B cell (primary cell): ENCODE measurements at regions not wholly inside any gene's neighbourhood (a gene's known extent, or its start where the extent isn't known, plus 50 kb on each side); places are given as distances from the start of the nearest gene placed in this dataset.

Experiments
- ATAC-seq: fragments of 200-7000 bp; cut with Tn5 transposase; one replicate; pipeline ENCODE4 v1.10.0; 2021; ENCODE audit warnings: low read depth, mild to moderate bottlenecking, moderate number of reproducible peaks, moderate library complexity
- CTCF ChIA-PET: fragments of 350-600 bp; sonication (Branson Sonifier 250); formaldehyde crosslinking; loops from one replicate; lab custom pipeline; 2021; ENCODE audit warnings: antibody characterized with exemption, inconsistent platforms; lab: Charles Lee
- POLR2A ChIA-PET: fragments of 350-600 bp; sonication (Branson Sonifier 250); formaldehyde crosslinking; loops from one replicate; lab custom pipeline; 2021; ENCODE audit warnings: antibody characterized with exemption; lab: Charles Lee
- DNase-seq: peaks from one replicate; pipeline ENCODE4 v3.0.0; 2013
- H2AFZ ChIP-seq: 2 replicates; pipeline ENCODE4 v1.6.1; 2012; ENCODE audit warnings: mild to moderate bottlenecking, low read depth, low read length; ENCODE audit not compliant: insufficient read depth, poor library complexity, severe bottlenecking
- H3K27ac ChIP-seq, 2 donors: 1 replicate in 1 of 2; 2 replicates in 1 of 2; pipeline ENCODE4 v1.5.1; 2012 to 2013; ENCODE audit warnings: low read length in 2 of 2, mild to moderate bottlenecking in 2 of 2, moderate library complexity in 1 of 2
- H3K27me3 ChIP-seq, 4 experiments: fragments of 200-600 bp in 1 of 4; sonication (generic) in 1 of 4; replicated peaks in 1 of 4; 1 replicate in 2 of 4; 2 replicates in 2 of 4; pipeline versions ENCODE4 v1.6.1 to v1.7.0; 2013 to 2016; ENCODE audit warnings: low read length in 3 of 4, mild to moderate bottlenecking in 2 of 4, mixed read lengths in 1 of 4, moderate library complexity in 1 of 4; ENCODE audit not compliant: insufficient read depth in 4 of 4, control insufficient read depth in 3 of 4; ENCODE audit errors: control extremely low read depth in 1 of 4
- H3K36me3 ChIP-seq, 2 experiments: replicated peaks in 1 of 2; 1 replicate in 1 of 2; 2 replicates in 1 of 2; pipeline versions ENCODE4 v1.6.1 to v1.7.1; 2013; ENCODE audit warnings: low read length in 1 of 2; ENCODE audit not compliant: insufficient read depth in 2 of 2, control insufficient read depth in 1 of 2; ENCODE audit errors: control extremely low read depth in 1 of 2, extremely low read depth in 1 of 2
- H3K4me1 ChIP-seq, 2 donors: fragments of 200-600 bp in 1 of 2; sonication (generic) in 1 of 2; 1 replicate in 1 of 2; 2 replicates in 1 of 2; pipeline versions ENCODE4 v1.5.1 to v1.6.1; 2013 to 2017; ENCODE audit warnings: low read length in 2 of 2; ENCODE audit not compliant: control insufficient read depth in 2 of 2, insufficient read depth in 2 of 2
- H3K4me2 ChIP-seq: replicated peaks from 2 replicates; pipeline ENCODE3; 2012; ENCODE audit warnings: mild to moderate bottlenecking, low read depth, low read length; ENCODE audit not compliant: poor library complexity, severe bottlenecking
- H3K4me3 ChIP-seq, 5 experiments: fragments of 200-600 bp in 1 of 5; sonication (generic) in 1 of 5; 1 replicate in 3 of 5; 2 replicates in 2 of 5; pipeline versions ENCODE4 v1.5.1 to v1.7.0; 2011 to 2016; ENCODE audit warnings: low read length in 4 of 5, mild to moderate bottlenecking in 4 of 5, low read depth in 2 of 5, control low read depth in 1 of 5, moderate library complexity in 1 of 5; ENCODE audit not compliant: insufficient read depth in 1 of 5; ENCODE audit errors: control extremely low read depth in 1 of 5, extremely low read depth in 1 of 5
- H3K79me2 ChIP-seq: fragments of 200-600 bp; sonication (generic); one replicate; pipeline ENCODE4 v1.6.0; 2016; ENCODE audit warnings: low read length; ENCODE audit not compliant: control insufficient read depth, insufficient read depth
- H3K9ac ChIP-seq: fragments of 200-600 bp; sonication (generic); 2 replicates; pipeline ENCODE4 v1.6.1; 2017; ENCODE audit warnings: mild to moderate bottlenecking, low read length, moderate library complexity
- H3K9me3 ChIP-seq, 3 donors: one replicate each; pipeline versions ENCODE4 v1.6.1 to v1.7.1; 2013; ENCODE audit warnings: low read length in 2 of 3; ENCODE audit not compliant: control insufficient read depth in 2 of 3, insufficient read depth in 1 of 3; ENCODE audit errors: control extremely low read depth in 1 of 3
- H4K20me1 ChIP-seq: 2 replicates; pipeline ENCODE4 v1.6.0; 2012; ENCODE audit warnings: mild to moderate bottlenecking, low read length; ENCODE audit not compliant: insufficient read depth, control insufficient read depth, poor library complexity, severe bottlenecking
- H3K27ac Mint-ChIP-seq: one replicate; pipeline ENCODE4 v1.8.0; 2021; ENCODE audit warnings: mixed read lengths
- H3K27me3 Mint-ChIP-seq: one replicate; pipeline ENCODE4 v1.8.0; 2021; ENCODE audit warnings: mixed read lengths
- H3K4me1 Mint-ChIP-seq: one replicate; pipeline ENCODE4 v1.8.0; 2021; ENCODE audit warnings: mixed read lengths
- H3K4me3 Mint-ChIP-seq: one replicate; pipeline ENCODE4 v1.8.0; 2021; ENCODE audit warnings: mixed read lengths
- H3K9me3 Mint-ChIP-seq: one replicate; pipeline ENCODE4 v1.8.0; 2022; ENCODE audit warnings: mixed read lengths; ENCODE audit not compliant: insufficient read depth
- EZH2 ChIP-seq: IDR thresholded peaks from 2 replicates; pipeline ENCODE4 v1.6.1; 2012; ENCODE audit warnings: borderline replicate concordance, low read depth, mild to moderate bottlenecking, moderate library complexity, low read length; ENCODE audit not compliant: insufficient read depth, poor library complexity, severe bottlenecking
- WGBS: methylation state at CpG from one replicate; pipeline ENCODE4 v1.1.5; 2013; ENCODE audit warnings: missing lambda C conversion rate; ENCODE audit not compliant: insufficient coverage; 5-methylcytosine and 5-hydroxymethylcytosine counted together
- intact Hi-C: fragments of 100-400 bp; cut with micrococcal nuclease; formaldehyde crosslinking; loops from one replicate; pipeline ENCODE4 v1.10.0; 2022
- TF ChIP-seq, protein P1 (sequence below): fragments of 200-600 bp; IDR thresholded peaks from one replicate; pipeline ENCODE4 v1.8.0; 2022; ENCODE audit warnings: antibody characterized with exemption, mild to moderate bottlenecking

DNA sequence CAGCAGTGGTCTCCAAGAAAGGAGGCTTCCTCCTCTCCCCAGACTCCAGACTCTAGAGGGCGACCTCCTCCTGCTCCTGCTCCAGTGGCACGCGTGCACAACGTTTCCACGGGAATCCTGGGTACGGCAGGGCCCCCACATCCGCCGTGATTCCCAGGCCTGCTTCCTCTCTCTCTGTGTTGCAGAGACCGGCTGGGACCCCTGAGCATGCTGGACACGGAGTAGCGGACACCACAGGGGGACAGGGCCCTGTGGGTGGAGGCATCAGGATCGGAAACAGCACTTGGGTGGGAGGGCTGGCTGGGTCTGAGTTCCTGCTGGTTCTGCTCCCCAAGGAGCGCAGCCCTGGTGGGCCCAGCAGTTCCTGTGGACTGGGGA, 75.9 kb upstream of the SLC35G4 start:
- no peaks in the 10 kb centered on the region for H3K9me3 Mint-ChIP-seq
- ChIA-PET POLR2A (no interaction called here), CTCF (no interaction called here)
- peaks cover 0 to 16% (median 0%) of the 10 kb centered on the region in 3 donors for H3K9me3 ChIP-seq
- H3K27ac Mint-ChIP-seq = no peak overlapping the region
- H3K79me2 ChIP-seq = no peaks in the 10 kb centered on the region
- DNase-seq (no peak), ATAC-seq (no peak)
- no peak overlapping the region for H3K4me3 Mint-ChIP-seq
- H3K9ac ChIP-seq = no peak overlapping the region
- intact Hi-C loops = no loop called here
- H3K27me3 ChIP-seq = no peaks in the 10 kb centered on the region
- no peaks in the 10 kb centered on the region for H3K4me1 ChIP-seq
- no peaks in the 10 kb centered on the region for H4K20me1 ChIP-seq
- no peak overlapping the region for H3K4me3 ChIP-seq
- no peaks in the 10 kb centered on the region for H3K36me3 ChIP-seq
- no peaks in the 10 kb centered on the region for H3K4me1 Mint-ChIP-seq
- no peak overlapping the region for H2AFZ ChIP-seq
- TF ChIP-seq, protein P1, sequence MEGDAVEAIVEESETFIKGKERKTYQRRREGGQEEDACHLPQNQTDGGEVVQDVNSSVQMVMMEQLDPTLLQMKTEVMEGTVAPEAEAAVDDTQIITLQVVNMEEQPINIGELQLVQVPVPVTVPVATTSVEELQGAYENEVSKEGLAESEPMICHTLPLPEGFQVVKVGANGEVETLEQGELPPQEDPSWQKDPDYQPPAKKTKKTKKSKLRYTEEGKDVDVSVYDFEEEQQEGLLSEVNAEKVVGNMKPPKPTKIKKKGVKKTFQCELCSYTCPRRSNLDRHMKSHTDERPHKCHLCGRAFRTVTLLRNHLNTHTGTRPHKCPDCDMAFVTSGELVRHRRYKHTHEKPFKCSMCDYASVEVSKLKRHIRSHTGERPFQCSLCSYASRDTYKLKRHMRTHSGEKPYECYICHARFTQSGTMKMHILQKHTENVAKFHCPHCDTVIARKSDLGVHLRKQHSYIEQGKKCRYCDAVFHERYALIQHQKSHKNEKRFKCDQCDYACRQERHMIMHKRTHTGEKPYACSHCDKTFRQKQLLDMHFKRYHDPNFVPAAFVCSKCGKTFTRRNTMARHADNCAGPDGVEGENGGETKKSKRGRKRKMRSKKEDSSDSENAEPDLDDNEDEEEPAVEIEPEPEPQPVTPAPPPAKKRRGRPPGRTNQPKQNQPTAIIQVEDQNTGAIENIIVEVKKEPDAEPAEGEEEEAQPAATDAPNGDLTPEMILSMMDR = no peak
- no peak for TF ChIP-seq EZH2
- H3K4me2 ChIP-seq = no peak overlapping the region
- WGBS = 95% methylated on average over 13 of the region's 13 CpGs
- H3K27me3 Mint-ChIP-seq = no peaks in the 10 kb centered on the region
- H3K27ac ChIP-seq = no peak overlapping the region

DNA sequence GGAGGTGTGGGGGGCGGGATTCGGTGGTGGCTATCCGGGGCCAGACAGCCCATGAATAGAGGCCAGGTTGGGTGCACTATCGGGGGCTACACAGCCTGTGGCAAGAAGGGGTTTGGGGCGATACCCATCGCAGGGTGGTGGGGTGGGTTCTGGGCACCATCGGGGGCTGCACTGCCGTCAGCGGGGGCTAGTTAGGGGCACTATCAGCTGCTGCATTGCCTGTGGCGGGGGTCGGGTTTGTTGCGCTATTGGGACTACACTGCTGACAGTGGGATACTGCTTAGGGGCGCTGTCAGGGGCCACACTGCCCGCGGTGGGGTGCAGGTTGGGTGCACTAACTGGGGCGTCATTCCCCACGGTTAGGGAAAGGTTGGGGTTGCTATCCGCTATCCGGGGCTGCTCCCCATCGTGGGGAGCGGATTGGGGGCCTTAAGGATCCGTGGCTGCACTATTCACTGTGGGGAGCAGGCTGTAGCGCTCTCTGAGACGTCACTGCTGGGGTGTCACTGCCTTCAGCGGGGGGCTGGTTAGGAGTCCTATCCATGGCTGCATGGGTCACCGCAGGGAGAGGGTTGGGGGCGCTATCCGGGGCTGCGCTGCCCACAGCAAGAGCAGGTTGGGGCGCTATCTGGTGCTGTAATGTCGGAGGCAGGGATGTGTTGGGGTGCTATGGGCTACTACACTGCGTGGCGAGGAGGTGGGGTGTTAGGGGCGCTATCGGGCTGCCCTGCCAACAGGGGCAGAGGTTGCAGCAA, 76.5 kb upstream of the SLC35G4 start:
- Histone ChIP-seq H3K9ac (no peak overlapping the region), H4K20me1 (no peaks in the 10 kb centered on the region), H3K36me3 (no peaks in the 10 kb centered on the region), H3K27ac (no peak overlapping the region), H3K79me2 (no peaks in the 10 kb centered on the region), H3K4me1 (no peaks in the 10 kb centered on the region), H3K9me3 (peaks cover 0 to 16% (median 0%) of the 10 kb centered on the region in 3 donors), H3K4me2 (no peak overlapping the region), H3K4me3 (no peak overlapping the region), H2AFZ (no peak overlapping the region), H3K27me3 (no peaks in the 10 kb centered on the region)
- no peak for DNase-seq
- H3K4me3 Mint-ChIP-seq = no peak overlapping the region
- CTCF ChIA-PET = no interaction called here
- POLR2A ChIA-PET = no interaction called here
- no peak for ATAC-seq
- no peak overlapping the region for H3K27ac Mint-ChIP-seq
- no peaks in the 10 kb centered on the region for H3K27me3 Mint-ChIP-seq
- WGBS = 94% methylated on average over 35 of the region's 35 CpGs
- H3K9me3 Mint-ChIP-seq = no peaks in the 10 kb centered on the region
- intact Hi-C loops = no loop called here
- TF ChIP-seq EZH2 = no peak
- TF ChIP-seq, protein P1 = no peak
- no peaks in the 10 kb centered on the region for H3K4me1 Mint-ChIP-seq
